ENCODE measurements at regions not wholly inside any gene's neighbourhood (a gene's known extent, or its start where the extent isn't known, plus 50 kb on each side); places are given as distances from the start of the nearest gene placed in this dataset.

DNA sequence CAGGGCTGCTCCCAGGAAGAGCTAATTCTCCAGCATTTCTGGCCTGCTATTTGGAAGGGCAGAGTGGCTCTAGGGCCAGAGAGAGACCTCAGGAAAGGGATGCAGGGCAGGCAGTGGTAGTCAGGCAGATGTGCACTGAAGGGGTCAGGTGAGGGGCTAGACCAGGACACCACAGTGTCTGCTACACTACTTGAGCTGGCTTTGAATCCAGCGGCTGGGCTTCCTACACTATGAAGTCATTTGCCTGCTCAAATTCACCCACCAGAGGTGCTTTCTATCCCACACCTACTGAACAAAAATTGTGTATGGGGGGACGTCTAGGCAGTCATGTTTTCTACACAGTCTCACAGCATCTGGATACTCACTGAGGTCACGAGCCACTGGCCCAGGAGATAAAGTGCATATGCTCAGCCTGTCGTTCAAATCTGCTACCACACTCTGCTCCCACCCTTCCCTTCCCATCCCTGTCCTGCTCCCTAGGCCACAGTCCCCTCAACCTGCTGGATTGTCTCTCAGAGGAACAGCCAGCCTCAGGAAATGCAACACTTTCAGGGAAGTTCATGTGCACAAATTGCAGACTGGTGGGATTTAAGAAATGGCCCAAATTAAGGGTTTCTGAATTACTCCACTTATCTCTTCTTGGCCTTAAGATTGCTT lies 49.9 kb upstream of the SLC6A11 start:
- TF ChIP-seq, protein P1, sequence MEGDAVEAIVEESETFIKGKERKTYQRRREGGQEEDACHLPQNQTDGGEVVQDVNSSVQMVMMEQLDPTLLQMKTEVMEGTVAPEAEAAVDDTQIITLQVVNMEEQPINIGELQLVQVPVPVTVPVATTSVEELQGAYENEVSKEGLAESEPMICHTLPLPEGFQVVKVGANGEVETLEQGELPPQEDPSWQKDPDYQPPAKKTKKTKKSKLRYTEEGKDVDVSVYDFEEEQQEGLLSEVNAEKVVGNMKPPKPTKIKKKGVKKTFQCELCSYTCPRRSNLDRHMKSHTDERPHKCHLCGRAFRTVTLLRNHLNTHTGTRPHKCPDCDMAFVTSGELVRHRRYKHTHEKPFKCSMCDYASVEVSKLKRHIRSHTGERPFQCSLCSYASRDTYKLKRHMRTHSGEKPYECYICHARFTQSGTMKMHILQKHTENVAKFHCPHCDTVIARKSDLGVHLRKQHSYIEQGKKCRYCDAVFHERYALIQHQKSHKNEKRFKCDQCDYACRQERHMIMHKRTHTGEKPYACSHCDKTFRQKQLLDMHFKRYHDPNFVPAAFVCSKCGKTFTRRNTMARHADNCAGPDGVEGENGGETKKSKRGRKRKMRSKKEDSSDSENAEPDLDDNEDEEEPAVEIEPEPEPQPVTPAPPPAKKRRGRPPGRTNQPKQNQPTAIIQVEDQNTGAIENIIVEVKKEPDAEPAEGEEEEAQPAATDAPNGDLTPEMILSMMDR (IDR thresholded peaks at IDR 0.05; ENCODE audit: low read depth, low read length, missing control alignments) = no peak
- DNase-seq (ENCODE audit: extremely low read depth, low read depth) = no peak
- H3K4me3 ChIP-seq (replicated peaks; ENCODE audit: low read depth, low read length) = no peak overlapping the region

Measured in HFF-Myc (cell line).